HCT116 (cell line): ENCODE measurements at regions not wholly inside any gene's neighbourhood (a gene's known extent, or its start where the extent isn't known, plus 50 kb on each side); places are given as distances from the start of the nearest gene placed in this dataset.
A peak's percentile ranks its signal among the peaks of the same experiment; 100 is the strongest.
"Not testable (repeated sequence)": the region's sequence is repeated elsewhere in the genome, so short reads cannot be mapped to it uniquely, and the experiment has no call there.

ENCODE experiments used
- ATAC-seq: fragments of 200-7000 bp; cut with Tn5 transposase; 2 replicates; pipeline ENCODE4 v1.9.1; 2020; ENCODE audit warnings: mild to moderate bottlenecking, moderate library complexity
- BruUV-seq: library from RNA; stranded (reverse); fragments of 400-500 nt; replicated peaks from 2 replicates; lab custom pipeline; 2021; lab: Mats Ljungman, UMichigan
- CTCF ChIA-PET: fragments of 300-600 bp; sonication (Branson Sonifier 250); formaldehyde crosslinking; loops from one replicate; lab custom pipeline; 2021; ENCODE audit warnings: antibody characterized with exemption; lab: Charles Lee
- POLR2A ChIA-PET: fragments of 300-600, 350-600 bp; sonication (Branson Sonifier 250); formaldehyde crosslinking; loops from one replicate; lab custom pipeline; 2021; ENCODE audit warnings: antibody characterized with exemption; lab: Charles Lee
- RAD21 ChIA-PET, 2 experiments: fragments of 300-600 bp; sonication (Branson Sonifier 250); formaldehyde crosslinking; loops; one replicate each; lab custom pipeline; 2023; ENCODE audit warnings: low total read pairs in 2 of 2; ENCODE audit not compliant: uncharacterized antibody in 2 of 2, unreplicated experiment in 2 of 2, low non-redundant PET in 1 of 2; lab: Charles Lee
- DNase-seq: peaks from one replicate; pipeline ENCODE4 v3.0.0-alpha.2; 2010; ENCODE audit warnings: low read depth, low spot score
- H2AFZ ChIP-seq: fragments of 200-600 bp; shearing (Covaris generic), sonication (generic); 2 replicates; pipeline ENCODE4 v1.6.1; 2017; ENCODE audit warnings: low read depth, mixed run types, mixed read lengths, antibody characterized with exemption, low read length; ENCODE audit not compliant: poor library complexity, severe bottlenecking
- H3K27ac ChIP-seq: 2 replicates; pipeline ENCODE4 v1.5.1; 2012; ENCODE audit warnings: low read depth, low read length
- H3K27me3 ChIP-seq: fragments of 200-600 bp; sonication (generic); 2 replicates; pipeline ENCODE4 v1.6.1; 2016; ENCODE audit warnings: mixed run types, low read length, mixed read lengths; ENCODE audit not compliant: insufficient read depth
- H3K36me3 ChIP-seq, 2 experiments: fragments of 200-500 bp in 1 of 2; fragments of 200-600 bp in 1 of 2; sonication (Bioruptor generic) in 1 of 2; sonication (generic) in 1 of 2; 2 replicates each; pipeline versions ENCODE4 v1.5.1 to v1.6.1; 2014 to 2016; ENCODE audit warnings: low read length in 2 of 2, inconsistent platforms in 1 of 2, mixed read lengths in 1 of 2, mixed run types in 1 of 2; ENCODE audit not compliant: insufficient read depth in 2 of 2, control insufficient read depth in 1 of 2
- H3K4me1 ChIP-seq, 2 experiments: fragments of 200-600 bp in 1 of 2; sonication (generic) in 1 of 2; 2 replicates each; pipeline versions ENCODE4 v1.5.1 to v1.6.1; 2012 to 2017; ENCODE audit warnings: low read length in 2 of 2, inconsistent platforms in 1 of 2, mild to moderate bottlenecking in 1 of 2, mixed read lengths in 1 of 2, mixed run types in 1 of 2, moderate library complexity in 1 of 2; ENCODE audit not compliant: insufficient read depth in 2 of 2, control insufficient read depth in 1 of 2
- H3K4me2 ChIP-seq: fragments of 200-600 bp; sonication (generic); 2 replicates; pipeline ENCODE4 v1.6.1; 2017; ENCODE audit warnings: mixed run types, low read length, mixed read lengths
- H3K4me3 ChIP-seq, 2 experiments: fragments of 200-600 bp in 1 of 2; sonication (generic) in 1 of 2; replicated peaks in 1 of 2; 2 replicates each; pipeline ENCODE4 v1.5.1; 2011 to 2016; ENCODE audit warnings: low read length in 2 of 2, control low read depth in 1 of 2, low read depth in 1 of 2, mild to moderate bottlenecking in 1 of 2, mixed read lengths in 1 of 2, mixed run types in 1 of 2
- H3K79me2 ChIP-seq: fragments of 200-600 bp; sonication (generic); 2 replicates; pipeline ENCODE4 v1.6.1; 2017; ENCODE audit warnings: mild to moderate bottlenecking, mixed run types, low read length, moderate library complexity, mixed read lengths; ENCODE audit not compliant: insufficient read depth
- H3K9ac ChIP-seq: fragments of 200-600 bp; sonication (generic); 2 replicates; pipeline ENCODE4 v1.6.1; 2016; ENCODE audit warnings: low read length, mixed read lengths
- H3K9me2 ChIP-seq: fragments of 200-600 bp; sonication (generic), shearing (Covaris generic); 2 replicates; pipeline ENCODE4 v1.6.1; 2017; ENCODE audit warnings: mixed run types, mild to moderate bottlenecking, moderate library complexity; ENCODE audit not compliant: insufficient read depth
- H3K9me3 ChIP-seq, 2 experiments: fragments of 200-500 bp in 1 of 2; fragments of 200-600 bp in 1 of 2; sonication (Bioruptor generic) in 1 of 2; sonication (generic) in 1 of 2; 2 replicates each; pipeline ENCODE4 v1.6.1; 2014 to 2017; ENCODE audit warnings: low read length in 2 of 2, mixed read lengths in 2 of 2, inconsistent platforms in 1 of 2, low read depth in 1 of 2, mild to moderate bottlenecking in 1 of 2, mixed run types in 1 of 2, moderate library complexity in 1 of 2; ENCODE audit not compliant: control insufficient read depth in 1 of 2, insufficient read depth in 1 of 2
- H4K20me1 ChIP-seq: fragments of 200-600 bp; sonication (generic), shearing (Covaris generic); 2 replicates; pipeline ENCODE4 v1.6.1; 2017; ENCODE audit warnings: mixed run types, mild to moderate bottlenecking, moderate library complexity; ENCODE audit not compliant: insufficient read depth
- ELF1 ChIP-seq: IDR thresholded peaks from 2 replicates; pipeline ENCODE4 v1.6.1; 2012; ENCODE audit warnings: low read depth, borderline replicate concordance
- EZH2 ChIP-seq: fragments of 200-600 bp; sonication (generic); IDR thresholded peaks from 2 replicates; pipeline ENCODE4 v1.6.1; 2017; ENCODE audit warnings: antibody characterized with exemption, mixed run types
- POLR2A ChIP-seq: IDR thresholded peaks from 2 replicates; pipeline ENCODE4 v1.7.0; 2011; ENCODE audit warnings: borderline replicate concordance; ENCODE audit not compliant: insufficient read depth, insufficient read length; ENCODE audit errors: extremely low read depth
- POLR2AphosphoS5 ChIP-seq: IDR thresholded peaks from 2 replicates; pipeline ENCODE4 v1.6.1; 2011; ENCODE audit warnings: mild to moderate bottlenecking, low read depth, low read length, moderate library complexity
- SP1 ChIP-seq: IDR thresholded peaks from 2 replicates; pipeline ENCODE4 v1.6.1; 2012; ENCODE audit warnings: low read depth
- SRF ChIP-seq: IDR thresholded peaks from 2 replicates; pipeline ENCODE4 v1.6.1; 2012; ENCODE audit warnings: low read depth
- TCF7L2 ChIP-seq: IDR thresholded peaks from 2 replicates; pipeline ENCODE4 v1.7.0; 2011; ENCODE audit warnings: borderline replicate concordance, inconsistent platforms; ENCODE audit not compliant: insufficient read depth, insufficient read length; ENCODE audit errors: extremely low read depth
- ZBTB33 ChIP-seq: IDR thresholded peaks from 2 replicates; pipeline ENCODE4 v1.6.1; 2011; ENCODE audit warnings: mild to moderate bottlenecking, low read length, moderate library complexity; ENCODE audit not compliant: insufficient replicate concordance; ENCODE audit errors: extremely low read depth
- ZFX ChIP-seq: fragments of 450-650 bp; IDR thresholded peaks from 2 replicates; pipeline ENCODE4 v1.6.1; 2017
- ZNF274 ChIP-seq: fragments of 200-500 bp; sonication (Bioruptor generic); IDR thresholded peaks from 2 replicates; pipeline ENCODE4 v1.6.1; 2014; ENCODE audit warnings: mild to moderate bottlenecking, low read depth, low read length, inconsistent platforms
- intact Hi-C: fragments of 100-400 bp; cut with micrococcal nuclease; formaldehyde crosslinking; loops from 2 replicates; pipeline ENCODE4 v1.10.0; 2022
- TF ChIP-seq, protein P1 (sequence below), 3 experiments: fragments of 200-600 bp in 1 of 3; sonication (generic) in 1 of 3; IDR thresholded peaks in 2 of 3; conservative IDR thresholded peaks in 1 of 3; 2 replicates each; pipeline ENCODE4 v1.5.1; 2012 to 2017; ENCODE audit warnings: low read depth in 2 of 3, low read length in 2 of 3, antibody characterized with exemption in 1 of 3, borderline replicate concordance in 1 of 3, control low read depth in 1 of 3, mild to moderate bottlenecking in 1 of 3, mixed read lengths in 1 of 3, mixed run types in 1 of 3, moderate library complexity in 1 of 3; ENCODE audit not compliant: insufficient read depth in 1 of 3

- H3K9me3 ChIP-seq, POLR2A ChIA-PET, CTCF ChIA-PET, H3K36me3 ChIP-seq, H2AFZ ChIP-seq, H4K20me1 ChIP-seq, H3K9me2 ChIP-seq, H3K4me2 ChIP-seq, H3K4me3 ChIP-seq, H3K27me3 ChIP-seq, ATAC-seq, DNase-seq, RAD21 ChIA-PET, H3K27ac ChIP-seq, H3K9ac ChIP-seq, H3K79me2 ChIP-seq, BruUV-seq, intact Hi-C loops: not testable (repeated sequence)
- H3K4me1 ChIP-seq, result peaks cover 3 to 12% of the 10 kb centered on the region in 2 experiments; a peak in 3 of 4 replicates
Measured at GRCh38 chr12:67719303-67719702, 70.8 kb downstream of the DYRK2 start.

- peak overlapping the region; percentile 19; the same call in 1 of the 2 replicates for H3K4me2 ChIP-seq
- ChIA-PET CTCF (no interaction called here), POLR2A (no interaction called here), RAD21 (no interaction called here)
- no peak for DNase-seq
- no peaks in the 10 kb centered on the region for H3K9me2 ChIP-seq
- no peaks in the 10 kb centered on the region for H4K20me1 ChIP-seq
- no peak overlapping the region for H3K4me3 ChIP-seq
- peak; percentile 55 for ATAC-seq
- TF ChIP-seq, protein P1, sequence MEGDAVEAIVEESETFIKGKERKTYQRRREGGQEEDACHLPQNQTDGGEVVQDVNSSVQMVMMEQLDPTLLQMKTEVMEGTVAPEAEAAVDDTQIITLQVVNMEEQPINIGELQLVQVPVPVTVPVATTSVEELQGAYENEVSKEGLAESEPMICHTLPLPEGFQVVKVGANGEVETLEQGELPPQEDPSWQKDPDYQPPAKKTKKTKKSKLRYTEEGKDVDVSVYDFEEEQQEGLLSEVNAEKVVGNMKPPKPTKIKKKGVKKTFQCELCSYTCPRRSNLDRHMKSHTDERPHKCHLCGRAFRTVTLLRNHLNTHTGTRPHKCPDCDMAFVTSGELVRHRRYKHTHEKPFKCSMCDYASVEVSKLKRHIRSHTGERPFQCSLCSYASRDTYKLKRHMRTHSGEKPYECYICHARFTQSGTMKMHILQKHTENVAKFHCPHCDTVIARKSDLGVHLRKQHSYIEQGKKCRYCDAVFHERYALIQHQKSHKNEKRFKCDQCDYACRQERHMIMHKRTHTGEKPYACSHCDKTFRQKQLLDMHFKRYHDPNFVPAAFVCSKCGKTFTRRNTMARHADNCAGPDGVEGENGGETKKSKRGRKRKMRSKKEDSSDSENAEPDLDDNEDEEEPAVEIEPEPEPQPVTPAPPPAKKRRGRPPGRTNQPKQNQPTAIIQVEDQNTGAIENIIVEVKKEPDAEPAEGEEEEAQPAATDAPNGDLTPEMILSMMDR (IDR thresholded peaks at IDR 0.05 in 2 of 3, conservative IDR thresholded peaks at IDR 0.05 in 1 of 3; ENCODE audit: borderline replicate concordance in 1 of 3, insufficient read depth in 1 of 3, low read depth in 2 of 3, low read length in 2 of 3), result no peak
- no peak for TF ChIP-seq EZH2
- no peak for TF ChIP-seq POLR2A
- TF ChIP-seq ELF1, result no peak
- TF ChIP-seq POLR2AphosphoS5, result no peak
- no peak for TF ChIP-seq TCF7L2
- TF ChIP-seq SP1, result no peak
- no peak for TF ChIP-seq SRF
- TF ChIP-seq ZBTB33, result no peak
- no peak for TF ChIP-seq ZNF274
- no peak for TF ChIP-seq ZFX
- intact Hi-C loops, result no loop called here
- H3K9me3 ChIP-seq, result no peaks in the 10 kb centered on the region
- H3K9ac ChIP-seq, result no peak overlapping the region
- H3K27me3 ChIP-seq, result no peaks in the 10 kb centered on the region
- no peaks in the 10 kb centered on the region for H3K36me3 ChIP-seq
- BruUV-seq, result no TSS peak
- peaks cover 3 to 12% of the 10 kb centered on the region in 2 experiments; a peak in 3 of 4 replicates for H3K4me1 ChIP-seq
- H3K79me2 ChIP-seq, result no peaks in the 10 kb centered on the region
- H2AFZ ChIP-seq, result no peak overlapping the region
- H3K27ac ChIP-seq, result no peak overlapping the region
Measured at GRCh38 chr12:67720351-67720856, 71.9 kb downstream of the DYRK2 start.
